GM18873 (cell line): ENCODE measurements at regions not wholly inside any gene's neighbourhood (a gene's known extent, or its start where the extent isn't known, plus 50 kb on each side); places are given as distances from the start of the nearest gene placed in this dataset.

ENCODE experiments used
- ATAC-seq: cut with Tn5 transposase; IDR thresholded peaks from one replicate; pipeline ENCODE4 v1.9.1; 2021; ENCODE audit warnings: mild to moderate bottlenecking, moderate library complexity, moderate number of reproducible peaks; ENCODE audit not compliant: unreplicated experiment, low FRiP score

DNA sequence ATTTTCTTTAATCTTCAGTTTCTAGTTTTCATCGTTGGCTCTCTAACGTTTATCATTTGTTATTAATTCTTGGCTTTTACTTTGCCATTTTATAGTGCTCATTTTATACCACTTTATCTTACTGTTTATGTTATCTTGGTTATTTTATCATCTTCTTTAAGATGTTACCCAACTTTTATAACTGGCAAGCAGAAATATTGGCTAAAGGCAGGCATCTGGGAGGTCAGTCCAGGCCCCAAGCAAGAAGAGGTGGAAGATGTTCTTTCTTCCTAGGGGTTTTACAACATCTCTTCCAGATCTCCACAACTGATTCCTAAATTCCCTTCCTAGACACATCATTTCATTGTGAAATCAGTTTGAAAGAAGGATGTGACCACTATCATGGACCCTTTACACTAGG, 208.1 kb downstream of the AHR start:
- no peak for ATAC-seq

- no peak for ATAC-seq
Observed at GRCh38 chr7:17507717-17508116, 209.3 kb downstream of the AHR start.

- ATAC-seq = no peak
Observed at GRCh38 chr7:17512181-17512675, 213.8 kb downstream of the AHR start.

DNA sequence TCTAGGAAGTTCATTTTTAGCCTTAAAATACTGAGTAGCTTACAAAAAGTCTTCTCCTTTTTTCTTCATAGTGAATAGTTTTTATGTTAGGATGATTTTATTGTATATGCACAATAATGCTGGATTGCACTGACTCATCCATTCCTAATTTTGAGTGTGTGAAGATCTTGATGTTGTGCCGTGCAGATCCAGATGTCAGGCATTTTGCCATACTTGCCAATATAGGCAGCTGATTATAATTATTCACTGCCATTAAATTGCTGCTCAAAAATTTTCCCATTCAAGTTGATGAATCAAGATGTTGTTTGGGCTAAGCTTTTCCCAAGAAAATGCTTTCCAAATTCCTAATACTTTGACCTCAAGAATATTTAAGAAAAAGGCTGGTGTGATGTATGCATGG, 218.3 kb downstream of the AHR start:
- ATAC-seq = no peak

- no peak for ATAC-seq
Observed at GRCh38 chr7:17520941-17521340, 222.5 kb downstream of the AHR start.

DNA sequence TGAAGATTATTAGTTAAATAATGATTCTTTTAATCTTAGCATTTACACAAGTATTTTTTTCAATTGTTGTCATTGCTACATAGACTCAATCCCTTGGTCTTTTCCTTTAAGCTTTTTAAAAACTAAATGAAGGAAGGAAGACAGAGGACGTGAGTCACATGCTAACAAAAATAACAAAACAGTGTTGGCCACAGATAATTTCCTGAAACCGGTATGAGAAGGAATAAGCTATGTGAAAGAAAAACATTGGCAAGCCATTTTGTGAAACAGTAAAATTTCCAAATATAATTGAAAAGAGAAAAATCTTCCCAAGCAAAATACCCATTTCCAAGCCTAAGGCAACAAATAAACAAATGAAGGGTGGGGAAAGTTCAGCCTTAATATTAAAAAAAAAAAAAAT, 223.0 kb downstream of the AHR start:
- no peak for ATAC-seq

GRCh38 chr7:17523813-17524739, 225.6 kb downstream of the AHR start:
- ATAC-seq = no peak

DNA sequence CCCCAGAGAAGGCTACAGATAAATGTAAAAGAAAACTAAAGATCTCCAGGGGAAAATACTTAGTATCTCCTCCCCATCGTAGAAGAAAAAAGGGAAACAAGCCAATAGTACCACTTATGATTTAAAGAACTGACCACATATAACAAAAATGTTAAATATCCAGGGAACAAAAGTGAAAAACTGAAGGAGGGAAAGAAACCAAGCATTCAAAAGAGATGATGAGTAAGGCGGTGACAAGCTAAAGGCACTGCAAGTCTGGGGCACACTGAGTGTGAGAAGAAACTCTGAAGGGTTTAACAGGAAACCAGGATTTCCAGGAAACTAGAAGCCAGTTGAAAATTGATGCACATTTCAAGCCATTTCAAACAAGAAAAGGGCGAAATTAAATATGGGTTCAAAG, 226.3 kb downstream of the AHR start:
- ATAC-seq = no peak

DNA sequence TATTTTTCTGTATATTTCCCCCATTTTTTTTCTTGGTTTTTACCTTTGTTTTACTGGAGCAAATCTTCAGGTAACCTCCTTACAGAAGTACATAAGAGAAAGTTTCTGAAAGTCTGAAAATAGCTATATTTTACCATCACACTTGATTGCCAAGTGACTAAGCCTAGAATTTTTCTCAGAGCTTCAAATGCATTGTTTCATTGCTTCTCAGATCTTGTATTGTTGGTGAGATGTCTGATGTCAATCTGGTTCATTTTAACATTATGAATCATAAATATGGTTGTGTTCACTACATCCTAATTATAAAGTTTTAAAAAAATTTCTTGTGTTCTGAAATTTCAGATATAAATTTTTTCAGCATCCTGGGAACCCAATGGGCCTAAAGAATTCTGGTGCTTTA, 228.2 kb downstream of the AHR start:
- no peak for ATAC-seq

GRCh38 chr7:17528636-17529035, 230.2 kb downstream of the AHR start:
- ATAC-seq = no peak

DNA sequence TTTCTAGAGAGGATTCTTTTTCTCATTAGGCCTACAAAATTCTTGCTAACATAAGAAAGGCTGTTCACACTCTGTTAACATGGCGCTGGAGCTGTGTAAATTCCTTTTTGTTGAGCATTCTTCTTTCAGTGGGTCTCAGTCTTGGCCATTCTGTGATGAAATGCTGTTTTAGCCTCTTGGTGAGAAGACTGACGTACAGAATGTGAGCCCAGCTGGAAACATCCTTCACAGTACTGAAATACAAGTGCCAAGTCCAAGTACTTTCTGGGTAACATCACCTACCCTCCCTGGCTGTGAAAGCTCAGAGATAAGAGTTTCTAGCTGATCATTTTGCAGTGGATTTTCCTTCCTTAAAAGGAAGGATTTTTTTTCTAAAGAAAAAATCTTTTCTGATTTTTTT, 231.8 kb downstream of the AHR start:
- ATAC-seq = no peak

DNA sequence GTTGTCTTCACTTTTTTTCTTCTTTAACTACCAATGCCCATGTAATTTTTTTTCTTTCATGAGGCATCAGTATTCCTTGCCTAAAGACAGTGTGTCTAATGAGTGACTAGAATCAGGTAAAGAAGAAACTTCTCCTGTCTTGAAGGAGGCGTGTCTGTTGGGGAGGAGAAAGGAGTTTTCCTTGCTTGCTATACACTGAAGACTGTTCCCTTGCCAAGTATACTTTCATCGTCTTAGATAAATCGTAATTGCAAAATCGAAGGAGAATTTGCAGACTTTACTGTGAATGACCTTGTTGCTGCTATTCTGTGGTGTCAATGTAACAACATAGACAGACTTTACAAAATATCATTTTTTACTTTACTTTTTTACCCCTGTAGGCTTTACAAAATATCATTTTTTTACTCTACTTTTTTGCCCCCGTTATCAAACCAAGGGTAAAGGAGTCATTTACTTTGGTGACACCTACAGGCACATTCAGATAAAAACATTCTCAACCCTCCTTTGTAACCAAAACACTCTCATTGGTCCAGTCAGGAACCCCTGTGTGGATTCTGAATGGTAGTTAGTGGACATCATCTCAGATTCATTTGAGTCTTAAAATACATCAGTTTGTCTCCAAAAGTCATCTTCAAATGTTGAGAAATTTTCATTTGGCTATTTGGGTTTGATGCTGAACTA, 232.4 kb downstream of the AHR start:
- peak; percentile 55 for ATAC-seq

- no peak for ATAC-seq
Observed at GRCh38 chr7:17532861-17533404, 234.5 kb downstream of the AHR start.

DNA sequence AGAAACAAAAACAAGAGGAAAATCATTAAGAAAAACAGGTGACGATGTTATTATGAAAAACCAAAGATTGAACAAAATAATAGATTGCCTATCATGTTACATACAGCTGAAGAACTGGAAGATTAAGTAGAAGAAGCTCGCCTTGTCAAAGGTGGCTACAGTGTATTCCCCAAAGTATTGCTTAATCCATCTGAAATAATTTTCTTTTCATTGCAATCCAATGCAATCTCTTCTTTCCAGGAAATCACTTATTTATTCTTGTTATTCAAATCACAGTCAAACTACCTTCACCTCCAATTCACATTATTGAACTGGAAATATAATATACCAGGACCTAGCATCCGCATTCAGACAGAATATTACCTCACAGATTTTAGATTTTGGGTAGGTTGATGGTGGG, 235.9 kb downstream of the AHR start:
- no peak for ATAC-seq

DNA sequence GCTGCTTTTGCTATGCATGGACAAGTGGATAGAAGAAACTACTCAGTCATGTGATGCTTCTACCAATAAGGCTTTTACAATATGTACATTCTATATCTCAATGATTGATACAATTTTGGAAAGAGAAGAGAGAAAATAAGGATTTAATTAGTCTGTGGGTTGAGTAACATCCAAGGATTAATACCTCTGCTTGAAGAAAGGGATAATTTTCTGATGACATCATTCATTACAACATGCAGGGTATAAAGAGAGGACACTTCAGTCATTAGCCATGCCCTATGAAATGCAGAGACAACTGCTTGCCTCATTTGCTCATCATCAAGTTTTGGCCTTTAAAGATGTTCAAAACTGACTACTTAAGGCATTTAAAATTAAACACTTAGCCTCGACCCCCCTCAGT, 237.3 kb downstream of the AHR start:
- ATAC-seq = no peak

- no peak for ATAC-seq
Observed at GRCh38 chr7:17544401-17544800, 245.9 kb downstream of the AHR start.

DNA sequence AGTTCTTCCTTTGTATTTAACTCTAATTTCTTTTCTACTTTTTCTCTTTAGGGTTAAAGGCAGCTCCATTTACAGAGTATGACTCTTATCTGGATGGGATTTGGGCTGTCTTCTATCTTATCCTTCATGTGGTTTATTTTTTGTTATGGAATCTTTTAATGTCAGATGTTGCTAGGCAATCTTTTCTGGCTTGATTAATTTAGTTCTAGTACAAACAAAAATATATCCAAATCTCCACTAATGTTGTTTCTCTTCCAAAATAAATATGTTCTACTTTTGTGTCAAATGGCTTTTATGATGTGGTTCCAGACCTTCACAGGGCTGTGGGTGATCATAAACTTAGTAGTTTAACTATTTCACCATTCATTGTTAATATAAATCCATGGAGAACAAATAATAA, 246.9 kb downstream of the AHR start:
- ATAC-seq = no peak

DNA sequence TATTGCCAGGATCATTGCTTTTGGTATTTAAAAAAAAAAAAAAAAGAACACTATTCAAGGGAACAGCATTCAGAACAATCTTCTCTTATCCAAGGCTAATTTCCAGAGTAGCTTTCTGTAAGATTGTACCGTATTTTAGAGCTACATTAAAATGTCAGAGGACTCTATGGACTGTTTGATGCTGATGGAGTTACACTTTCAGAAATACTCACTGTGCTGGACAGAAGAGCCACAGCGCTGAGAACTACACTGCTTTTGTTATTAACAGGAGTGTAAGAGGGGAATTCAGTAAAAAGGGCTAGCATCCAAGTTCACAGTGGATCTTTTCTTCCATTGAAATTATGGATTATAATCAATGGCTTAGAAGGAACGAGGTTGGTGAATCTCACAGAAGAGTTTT, 247.7 kb downstream of the AHR start:
- no peak for ATAC-seq

GRCh38 chr7:17546592-17546991, 248.1 kb downstream of the AHR start:
- ATAC-seq = no peak

DNA sequence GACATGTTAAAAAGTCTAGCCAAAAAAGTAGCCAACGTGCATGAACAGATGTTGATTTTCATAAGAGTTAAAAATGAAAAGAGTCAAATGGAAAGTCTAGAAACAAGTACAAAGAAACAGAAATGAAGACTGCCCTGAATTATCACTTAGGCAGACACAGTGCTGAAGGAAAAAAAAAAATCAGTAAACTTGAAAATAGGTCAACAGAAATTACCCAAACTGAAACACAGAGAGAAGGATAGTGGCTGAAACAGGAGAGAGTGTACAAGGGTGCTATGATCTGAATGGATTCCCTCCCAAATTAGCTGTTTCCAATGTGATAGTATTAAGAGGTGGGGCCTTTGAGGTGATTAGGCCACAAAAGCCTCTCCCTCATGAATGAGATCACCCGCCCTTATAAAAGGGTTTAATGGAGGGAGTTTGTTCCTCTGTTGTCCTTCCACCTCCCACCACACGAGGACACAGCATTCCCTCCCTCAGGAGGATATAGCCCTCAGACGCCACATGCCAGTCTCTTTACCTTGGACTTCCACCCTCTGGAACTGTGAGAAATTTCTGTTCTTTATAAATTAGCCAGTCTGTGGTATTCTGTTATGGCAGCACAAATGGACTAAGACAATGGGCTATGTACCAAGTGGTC, 249.7 kb downstream of the AHR start:
- peak; percentile 59 for ATAC-seq

DNA sequence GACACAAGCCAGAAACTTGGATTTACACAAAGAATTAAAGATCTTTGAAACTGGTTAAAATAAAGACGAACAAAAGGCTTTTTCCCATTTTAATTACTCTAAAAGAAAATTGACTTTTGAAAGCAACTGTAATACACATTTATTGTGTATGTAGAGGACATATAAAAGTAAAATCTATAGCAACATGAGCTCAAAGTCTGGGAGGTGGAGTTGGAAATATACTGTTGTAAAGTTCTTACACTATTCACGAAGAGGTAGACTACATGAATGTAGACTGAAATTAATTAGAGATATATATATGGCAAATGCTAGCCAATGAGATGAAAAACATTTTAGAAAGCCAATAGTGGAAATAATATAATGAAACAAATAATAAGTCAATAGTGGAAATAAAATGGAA, 251.0 kb downstream of the AHR start:
- no peak for ATAC-seq
